ENCODE measurements at regions not wholly inside any gene's neighbourhood (a gene's known extent, or its start where the extent isn't known, plus 50 kb on each side); places are given as distances from the start of the nearest gene placed in this dataset.

DNA sequence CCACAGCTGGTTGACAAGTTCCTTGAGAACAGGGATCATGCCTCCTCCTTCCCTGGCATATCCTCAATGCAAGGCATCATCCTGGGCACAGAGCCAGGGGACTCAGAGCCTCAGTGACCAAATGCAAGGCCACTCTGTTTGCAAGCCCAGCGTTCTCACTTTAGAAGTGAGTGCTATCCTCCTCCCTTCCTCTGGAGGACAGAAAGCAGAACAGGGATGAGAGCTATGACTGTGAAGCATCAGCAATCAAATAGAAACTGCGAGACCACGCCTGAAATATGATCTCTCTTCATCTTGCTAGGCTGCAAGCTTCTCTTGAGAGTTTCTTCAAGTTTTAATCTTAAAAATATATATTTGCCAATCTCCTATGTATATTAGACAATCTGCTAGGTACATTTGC lies 119.8 kb downstream of the LRATD1 start:
- no peaks in the 10 kb centered on the region for H3K27me3 Mint-ChIP-seq (ENCODE audit: low read depth, unreplicated experiment)
- Histone ChIP-seq H3K27me3 (ENCODE audit: insufficient read depth, low read length) (no peaks in the 10 kb centered on the region), H3K4me2 (ENCODE audit: low read length) (no peak overlapping the region), H3K4me1 (ENCODE audit: insufficient read depth, low read length) (peaks cover 12% of the 10 kb centered on the region), H3K27ac (ENCODE audit: low read depth, low read length) (no peak overlapping the region), H2AFZ (ENCODE audit: low read depth, low read length) (no peak overlapping the region), H3K9ac (ENCODE audit: low read length) (no peak overlapping the region), H3K9me3 (ENCODE audit: insufficient read depth, low read depth, low read length) (no peaks in the 10 kb centered on the region), H3K79me2 (ENCODE audit: insufficient read depth, low read length) (no peaks in the 10 kb centered on the region), H4K20me1 (ENCODE audit: insufficient read depth, low read length) (no peaks in the 10 kb centered on the region), H3K4me3 (ENCODE audit: insufficient read depth, low read depth, low read length) (no peak overlapping the region), H3K36me3 (ENCODE audit: insufficient read depth, low read length) (no peaks in the 10 kb centered on the region)
- H3K4me3 Mint-ChIP-seq (ENCODE audit: unreplicated experiment), result no peak overlapping the region
- no peak overlapping the region for H3K27ac Mint-ChIP-seq (ENCODE audit: unreplicated experiment)
- TF ChIP-seq, protein P1, sequence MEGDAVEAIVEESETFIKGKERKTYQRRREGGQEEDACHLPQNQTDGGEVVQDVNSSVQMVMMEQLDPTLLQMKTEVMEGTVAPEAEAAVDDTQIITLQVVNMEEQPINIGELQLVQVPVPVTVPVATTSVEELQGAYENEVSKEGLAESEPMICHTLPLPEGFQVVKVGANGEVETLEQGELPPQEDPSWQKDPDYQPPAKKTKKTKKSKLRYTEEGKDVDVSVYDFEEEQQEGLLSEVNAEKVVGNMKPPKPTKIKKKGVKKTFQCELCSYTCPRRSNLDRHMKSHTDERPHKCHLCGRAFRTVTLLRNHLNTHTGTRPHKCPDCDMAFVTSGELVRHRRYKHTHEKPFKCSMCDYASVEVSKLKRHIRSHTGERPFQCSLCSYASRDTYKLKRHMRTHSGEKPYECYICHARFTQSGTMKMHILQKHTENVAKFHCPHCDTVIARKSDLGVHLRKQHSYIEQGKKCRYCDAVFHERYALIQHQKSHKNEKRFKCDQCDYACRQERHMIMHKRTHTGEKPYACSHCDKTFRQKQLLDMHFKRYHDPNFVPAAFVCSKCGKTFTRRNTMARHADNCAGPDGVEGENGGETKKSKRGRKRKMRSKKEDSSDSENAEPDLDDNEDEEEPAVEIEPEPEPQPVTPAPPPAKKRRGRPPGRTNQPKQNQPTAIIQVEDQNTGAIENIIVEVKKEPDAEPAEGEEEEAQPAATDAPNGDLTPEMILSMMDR (IDR thresholded peaks at IDR 0.05; ENCODE audit: insufficient read depth, low read depth, low read length), result no peak
- TF ChIP-seq EZH2 (IDR thresholded peaks at IDR 0.05; ENCODE audit: insufficient read depth, low read length), result no peak
- H3K36me3 Mint-ChIP-seq (ENCODE audit: low read depth, unreplicated experiment), result no peaks in the 10 kb centered on the region
- DNase-seq (ENCODE audit: low read depth) (no peak), FAIRE-seq (no peak)
- no peaks in the 10 kb centered on the region for H3K9me3 Mint-ChIP-seq (ENCODE audit: unreplicated experiment)
- H3K4me1 Mint-ChIP-seq (ENCODE audit: low read depth, unreplicated experiment), result peaks cover 40% of the 10 kb centered on the region

DNA sequence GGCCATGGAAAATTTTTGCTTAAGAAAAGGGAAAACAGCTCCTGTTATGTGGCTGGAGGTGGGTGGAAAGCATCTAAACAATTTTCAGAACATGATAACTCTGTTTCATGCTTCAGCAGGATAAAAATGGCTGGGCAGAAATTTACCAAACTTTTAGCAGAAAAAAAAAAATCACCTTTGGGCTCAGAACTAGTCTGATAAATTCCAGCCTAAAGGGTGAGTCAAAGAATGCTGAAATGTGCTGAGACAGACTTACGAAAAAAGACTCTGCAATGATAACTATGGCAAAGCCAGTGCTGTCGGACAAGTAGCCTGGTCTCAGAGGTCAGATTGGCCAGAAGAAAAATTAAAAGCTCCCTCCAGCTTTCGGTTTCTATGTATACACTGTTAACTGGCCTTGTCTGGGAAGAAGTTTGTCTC lies 123.6 kb downstream of the LRATD1 start:
- Histone ChIP-seq H3K9me3 (ENCODE audit: insufficient read depth, low read depth, low read length) (no peaks in the 10 kb centered on the region), H3K4me3 (ENCODE audit: insufficient read depth, low read depth, low read length) (no peak overlapping the region), H4K20me1 (ENCODE audit: insufficient read depth, low read length) (no peaks in the 10 kb centered on the region), H3K27ac (ENCODE audit: low read depth, low read length) (peak overlapping the region; percentile 84), H3K36me3 (ENCODE audit: insufficient read depth, low read length) (no peaks in the 10 kb centered on the region), H3K27me3 (ENCODE audit: insufficient read depth, low read length) (no peaks in the 10 kb centered on the region), H3K4me1 (ENCODE audit: insufficient read depth, low read length) (peaks cover 15% of the 10 kb centered on the region), H2AFZ (ENCODE audit: low read depth, low read length) (peak overlapping the region; percentile 21), H3K9ac (ENCODE audit: low read length) (peak overlapping the region; percentile 44), H3K4me2 (ENCODE audit: low read length) (peak overlapping the region; percentile 54), H3K79me2 (ENCODE audit: insufficient read depth, low read length) (no peaks in the 10 kb centered on the region)
- FAIRE-seq, result no peak
- peak; percentile 79 for DNase-seq (ENCODE audit: low read depth)
- Mint-ChIP-seq H3K27ac (ENCODE audit: unreplicated experiment) (peak overlapping the region; percentile 97), H3K9me3 (ENCODE audit: unreplicated experiment) (no peaks in the 10 kb centered on the region), H3K36me3 (ENCODE audit: low read depth, unreplicated experiment) (no peaks in the 10 kb centered on the region), H3K4me1 (ENCODE audit: low read depth, unreplicated experiment) (peaks cover 38% of the 10 kb centered on the region), H3K27me3 (ENCODE audit: low read depth, unreplicated experiment) (no peaks in the 10 kb centered on the region), H3K4me3 (ENCODE audit: unreplicated experiment) (peak overlapping the region; percentile 40)
- TF ChIP-seq, protein P1 (IDR thresholded peaks at IDR 0.05; ENCODE audit: insufficient read depth, low read depth, low read length), result no peak
- no peak for TF ChIP-seq EZH2 (IDR thresholded peaks at IDR 0.05; ENCODE audit: insufficient read depth, low read length)

DNA sequence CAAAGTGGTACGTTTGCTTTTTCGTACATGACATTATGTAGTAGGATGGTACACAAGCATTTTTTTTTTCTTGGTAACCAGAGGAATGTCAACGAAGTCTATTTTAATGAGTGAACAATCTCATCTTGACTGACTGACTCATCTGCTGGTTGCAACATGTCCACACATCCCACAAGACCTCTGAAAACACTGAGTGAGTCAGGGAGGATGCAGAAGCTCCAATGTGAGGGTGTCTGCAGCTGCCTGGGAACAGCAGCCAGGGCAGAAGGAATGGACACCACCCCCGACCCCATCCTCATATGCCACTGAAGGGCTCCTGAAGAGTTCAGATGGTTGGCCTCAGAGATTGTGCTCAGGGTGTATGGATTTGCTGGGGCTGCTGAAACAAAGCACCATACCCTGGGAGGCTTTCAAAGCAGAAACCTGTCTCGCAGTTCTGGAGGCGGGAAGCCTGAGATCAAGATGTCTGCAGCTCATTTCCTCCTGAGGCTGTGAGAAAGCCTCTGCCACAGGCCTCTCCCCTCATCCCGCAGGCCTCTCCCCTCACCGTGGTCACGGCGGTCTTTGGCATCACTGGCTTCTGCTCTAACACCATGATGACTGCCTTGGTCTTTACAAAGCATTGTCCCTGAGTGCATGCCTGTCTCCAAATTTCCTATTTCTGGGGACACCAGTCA lies 124.6 kb downstream of the LRATD1 start:
- H3K4me2 ChIP-seq (ENCODE audit: low read length), result peak overlapping the region; percentile 54
- peak overlapping the region; percentile 40 for H3K4me3 Mint-ChIP-seq (ENCODE audit: unreplicated experiment)

More for the DNA sequence above, 124.6 kb downstream of the LRATD1 start:
- Histone ChIP-seq H3K79me2 (ENCODE audit: insufficient read depth, low read length) (no peaks in the 10 kb centered on the region), H3K4me1 (ENCODE audit: insufficient read depth, low read length) (peaks cover 15% of the 10 kb centered on the region), H3K36me3 (ENCODE audit: insufficient read depth, low read length) (no peaks in the 10 kb centered on the region), H3K9me3 (ENCODE audit: insufficient read depth, low read depth, low read length) (no peaks in the 10 kb centered on the region), H3K9ac (ENCODE audit: low read length) (no peak overlapping the region), H3K4me3 (ENCODE audit: insufficient read depth, low read depth, low read length) (no peak overlapping the region), H4K20me1 (ENCODE audit: insufficient read depth, low read length) (no peaks in the 10 kb centered on the region), H3K27me3 (ENCODE audit: insufficient read depth, low read length) (no peaks in the 10 kb centered on the region), H2AFZ (ENCODE audit: low read depth, low read length) (no peak overlapping the region), H3K27ac (ENCODE audit: low read depth, low read length) (peak overlapping the region; percentile 84)
- H3K4me1 Mint-ChIP-seq (ENCODE audit: low read depth, unreplicated experiment), result peaks cover 38% of the 10 kb centered on the region
- H3K27me3 Mint-ChIP-seq (ENCODE audit: low read depth, unreplicated experiment), result no peaks in the 10 kb centered on the region
- no peaks in the 10 kb centered on the region for H3K9me3 Mint-ChIP-seq (ENCODE audit: unreplicated experiment)
- TF ChIP-seq EZH2 (IDR thresholded peaks at IDR 0.05; ENCODE audit: insufficient read depth, low read length), result no peak
- TF ChIP-seq, protein P1 (IDR thresholded peaks at IDR 0.05; ENCODE audit: insufficient read depth, low read depth, low read length), result no peak
- H3K36me3 Mint-ChIP-seq (ENCODE audit: low read depth, unreplicated experiment), result no peaks in the 10 kb centered on the region
- DNase-seq (ENCODE audit: low read depth) (peak; percentile 98), FAIRE-seq (peak; percentile 96)
- H3K27ac Mint-ChIP-seq (ENCODE audit: unreplicated experiment), result peak overlapping the region; percentile 97
